ENCODE measurements at regions not wholly inside any gene's neighbourhood (a gene's known extent, or its start where the extent isn't known, plus 50 kb on each side); places are given as distances from the start of the nearest gene placed in this dataset.

DNA sequence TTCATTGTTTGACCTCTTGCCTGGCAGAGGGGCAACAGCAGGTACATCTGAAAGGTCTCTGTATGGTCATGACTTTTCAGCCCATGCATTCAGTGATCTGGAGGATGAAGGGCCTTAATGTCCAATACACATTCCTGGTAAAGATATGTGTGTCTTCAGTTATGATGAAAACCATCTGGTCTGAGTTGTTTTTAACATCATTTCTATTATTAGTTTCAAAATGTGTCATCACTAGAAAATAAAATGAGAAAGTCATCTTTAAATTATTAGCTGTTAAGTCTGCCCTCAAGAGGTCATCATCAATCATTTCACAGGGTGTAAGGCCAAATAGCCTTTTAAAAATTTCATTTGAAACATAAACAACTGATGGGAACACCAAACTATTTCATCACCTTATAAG lies 92.1 kb upstream of the PLSCR4 start:
- Histone ChIP-seq H3K27ac (ENCODE audit: extremely low read length, insufficient read depth, low read length) (no peak overlapping the region), H3K27me3 (ENCODE audit: control insufficient read depth in 1 of 2, insufficient read depth in 2 of 2, low read length in 2 of 2) (no peaks in the 10 kb centered on the region; a peak in 1 of 5 replicates), H3K9me3 (ENCODE audit: low read length) (no peaks in the 10 kb centered on the region), H2AFZ (ENCODE audit: low read length) (no peak overlapping the region), H3K4me3 (replicated peaks in 1 of 3; ENCODE audit: insufficient read depth in 1 of 3, low read depth in 2 of 3, low read length in 3 of 3) (no peak overlapping the region), H4K20me1 (ENCODE audit: insufficient read depth, low read length) (no peaks in the 10 kb centered on the region), H3K4me2 (ENCODE audit: low read depth, low read length) (no peak overlapping the region), H3K9ac (ENCODE audit: insufficient read depth, low read depth, low read length) (no peak overlapping the region), H3K4me1 (ENCODE audit: insufficient read depth, low read length) (no peaks in the 10 kb centered on the region), H3K79me2 (ENCODE audit: insufficient read depth, low read length) (no peaks in the 10 kb centered on the region), H3K36me3 (replicated peaks in 1 of 2; ENCODE audit: control insufficient read depth in 1 of 2, insufficient read depth in 2 of 2, low read length in 2 of 2) (no peaks in the 10 kb centered on the region)
- BruUV-seq (replicated peaks) = no TSS peak
- TF ChIP-seq, protein P1, sequence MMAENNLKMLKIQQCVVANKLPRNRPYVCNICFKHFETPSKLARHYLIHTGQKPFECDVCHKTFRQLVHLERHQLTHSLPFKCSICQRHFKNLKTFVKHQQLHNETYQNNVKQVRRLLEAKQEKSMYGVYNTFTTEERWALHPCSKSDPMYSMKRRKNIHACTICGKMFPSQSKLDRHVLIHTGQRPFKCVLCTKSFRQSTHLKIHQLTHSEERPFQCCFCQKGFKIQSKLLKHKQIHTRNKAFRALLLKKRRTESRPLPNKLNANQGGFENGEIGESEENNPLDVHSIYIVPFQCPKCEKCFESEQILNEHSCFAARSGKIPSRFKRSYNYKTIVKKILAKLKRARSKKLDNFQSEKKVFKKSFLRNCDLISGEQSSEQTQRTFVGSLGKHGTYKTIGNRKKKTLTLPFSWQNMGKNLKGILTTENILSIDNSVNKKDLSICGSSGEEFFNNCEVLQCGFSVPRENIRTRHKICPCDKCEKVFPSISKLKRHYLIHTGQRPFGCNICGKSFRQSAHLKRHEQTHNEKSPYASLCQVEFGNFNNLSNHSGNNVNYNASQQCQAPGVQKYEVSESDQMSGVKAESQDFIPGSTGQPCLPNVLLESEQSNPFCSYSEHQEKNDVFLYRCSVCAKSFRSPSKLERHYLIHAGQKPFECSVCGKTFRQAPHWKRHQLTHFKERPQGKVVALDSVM (CRISPR knock-in tag; IDR thresholded peaks at IDR 0.05) = no peak
- TF ChIP-seq FLYWCH1 (CRISPR knock-in tag; IDR thresholded peaks at IDR 0.05) (no peak), GABPA (IDR thresholded peaks at IDR 0.05; ENCODE audit: low read depth, low read length) (no peak), GABPA (CRISPR knock-in tag; IDR thresholded peaks at IDR 0.05; ENCODE audit: low read depth) (no peak)
- in situ Hi-C loops (cut with HindIII; ENCODE audit: extremely low pct_ligation_motif_present, low pct_unique_long_range_greater_than_20kb) = no loop called here
- FAIRE-seq (no peak), DNase-seq (ENCODE audit: low spot score) (no peak), ATAC-seq (no peak)
- CTCF ChIA-PET (ENCODE audit: low intra/inter-chr PET ratio, low total read pairs) = no interaction called here
- POLR2A ChIA-PET = no interaction called here
- intact Hi-C loops (cut with micrococcal nuclease; ENCODE audit: unreplicated experiment) = no loop called here

DNA sequence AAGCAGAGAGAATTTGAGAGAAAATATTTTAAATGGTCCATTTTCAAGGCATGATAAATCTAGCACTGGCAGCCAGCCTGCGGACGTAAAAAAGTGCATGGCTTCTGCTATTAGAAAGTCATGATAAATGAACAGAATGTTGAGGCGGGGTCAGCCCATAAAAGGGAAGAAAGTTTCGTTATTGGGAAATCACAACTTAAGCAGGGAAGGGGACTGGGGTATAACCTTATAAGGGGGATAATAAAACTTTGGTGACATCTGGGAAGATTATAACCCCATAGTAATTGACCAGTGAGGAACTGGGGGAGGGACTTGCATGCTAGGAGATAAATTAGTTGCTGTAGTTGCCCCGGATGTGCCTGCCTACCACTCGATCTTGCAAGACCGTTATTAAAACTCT lies 88.4 kb upstream of the PLSCR4 start:
- BruUV-seq (replicated peaks) = no TSS peak
- Histone ChIP-seq H3K9ac (ENCODE audit: insufficient read depth, low read depth, low read length) (no peak overlapping the region), H2AFZ (ENCODE audit: low read length) (no peak overlapping the region), H3K4me1 (ENCODE audit: insufficient read depth, low read length) (no peaks in the 10 kb centered on the region), H3K9me3 (ENCODE audit: low read length) (no peaks in the 10 kb centered on the region), H3K27ac (ENCODE audit: extremely low read length, insufficient read depth, low read length) (no peak overlapping the region), H3K4me2 (ENCODE audit: low read depth, low read length) (no peak overlapping the region), H3K79me2 (ENCODE audit: insufficient read depth, low read length) (no peaks in the 10 kb centered on the region), H3K36me3 (replicated peaks in 1 of 2; ENCODE audit: control insufficient read depth in 1 of 2, insufficient read depth in 2 of 2, low read length in 2 of 2) (no peaks in the 10 kb centered on the region), H4K20me1 (ENCODE audit: insufficient read depth, low read length) (no peaks in the 10 kb centered on the region), H3K27me3 (ENCODE audit: control insufficient read depth in 1 of 2, insufficient read depth in 2 of 2, low read length in 2 of 2) (no peaks in the 10 kb centered on the region; a peak in 1 of 5 replicates), H3K4me3 (replicated peaks in 1 of 3; ENCODE audit: insufficient read depth in 1 of 3, low read depth in 2 of 3, low read length in 3 of 3) (no peak overlapping the region)
- FAIRE-seq (no peak), DNase-seq (ENCODE audit: low spot score) (no peak), ATAC-seq (no peak)
- CTCF ChIA-PET (ENCODE audit: low intra/inter-chr PET ratio, low total read pairs) = no interaction called here
- WGBS (ENCODE audit: low lambda C conversion rate) = 14% methylated on average over 7 of the region's 7 CpGs
- intact Hi-C loops (cut with micrococcal nuclease; ENCODE audit: unreplicated experiment) = no loop called here
- in situ Hi-C loops (cut with HindIII; ENCODE audit: extremely low pct_ligation_motif_present, low pct_unique_long_range_greater_than_20kb) = loop anchor here (10.0 kb wide), 1 partner anchor 235 kb away; no protein-coding TSS in a partner anchor
- POLR2A ChIA-PET = no interaction called here
- no peak for TF ChIP-seq AHR (CRISPR knock-in tag; IDR thresholded peaks at IDR 0.05)
- no peak for TF ChIP-seq ZC3H4 (CRISPR knock-in tag; IDR thresholded peaks at IDR 0.05; ENCODE audit: borderline replicate concordance)
- TF ChIP-seq, protein P2, sequence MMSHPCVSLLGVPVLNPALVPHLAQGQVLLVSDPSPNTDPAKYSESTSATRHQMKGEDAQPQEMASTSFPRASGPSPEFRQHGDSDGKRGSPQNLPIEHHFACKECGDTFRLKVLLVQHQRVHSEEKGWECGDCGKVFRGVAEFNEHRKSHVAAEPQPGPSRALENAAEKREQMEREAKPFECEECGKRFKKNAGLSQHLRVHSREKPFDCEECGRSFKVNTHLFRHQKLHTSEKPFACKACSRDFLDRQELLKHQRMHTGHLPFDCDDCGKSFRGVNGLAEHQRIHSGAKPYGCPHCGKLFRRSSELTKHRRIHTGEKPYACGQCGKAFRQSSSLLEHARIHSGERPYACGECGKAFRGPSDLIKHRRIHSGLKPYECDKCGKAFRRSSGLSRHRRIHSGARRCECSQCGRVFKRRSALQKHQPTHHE (CRISPR knock-in tag; IDR thresholded peaks at IDR 0.05; ENCODE audit: borderline replicate concordance) = no peak
- TF ChIP-seq ZNF660 (CRISPR knock-in tag; IDR thresholded peaks at IDR 0.05; ENCODE audit: borderline replicate concordance, low read depth) = no peak
- TF ChIP-seq ZNF136 (CRISPR knock-in tag; IDR thresholded peaks at IDR 0.05; ENCODE audit: low read depth) = no peak
- no peak for TF ChIP-seq BORCS8-MEF2B (CRISPR knock-in tag; IDR thresholded peaks at IDR 0.05)
- TF ChIP-seq JUN (CRISPR knock-in tag; IDR thresholded peaks at IDR 0.05) = no peak
- TF ChIP-seq, protein P3, sequence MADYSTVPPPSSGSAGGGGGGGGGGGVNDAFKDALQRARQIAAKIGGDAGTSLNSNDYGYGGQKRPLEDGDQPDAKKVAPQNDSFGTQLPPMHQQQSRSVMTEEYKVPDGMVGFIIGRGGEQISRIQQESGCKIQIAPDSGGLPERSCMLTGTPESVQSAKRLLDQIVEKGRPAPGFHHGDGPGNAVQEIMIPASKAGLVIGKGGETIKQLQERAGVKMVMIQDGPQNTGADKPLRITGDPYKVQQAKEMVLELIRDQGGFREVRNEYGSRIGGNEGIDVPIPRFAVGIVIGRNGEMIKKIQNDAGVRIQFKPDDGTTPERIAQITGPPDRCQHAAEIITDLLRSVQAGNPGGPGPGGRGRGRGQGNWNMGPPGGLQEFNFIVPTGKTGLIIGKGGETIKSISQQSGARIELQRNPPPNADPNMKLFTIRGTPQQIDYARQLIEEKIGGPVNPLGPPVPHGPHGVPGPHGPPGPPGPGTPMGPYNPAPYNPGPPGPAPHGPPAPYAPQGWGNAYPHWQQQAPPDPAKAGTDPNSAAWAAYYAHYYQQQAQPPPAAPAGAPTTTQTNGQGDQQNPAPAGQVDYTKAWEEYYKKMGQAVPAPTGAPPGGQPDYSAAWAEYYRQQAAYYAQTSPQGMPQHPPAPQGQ (CRISPR knock-in tag; IDR thresholded peaks at IDR 0.05; ENCODE audit: borderline replicate concordance) = no peak
- TF ChIP-seq, protein P4, sequence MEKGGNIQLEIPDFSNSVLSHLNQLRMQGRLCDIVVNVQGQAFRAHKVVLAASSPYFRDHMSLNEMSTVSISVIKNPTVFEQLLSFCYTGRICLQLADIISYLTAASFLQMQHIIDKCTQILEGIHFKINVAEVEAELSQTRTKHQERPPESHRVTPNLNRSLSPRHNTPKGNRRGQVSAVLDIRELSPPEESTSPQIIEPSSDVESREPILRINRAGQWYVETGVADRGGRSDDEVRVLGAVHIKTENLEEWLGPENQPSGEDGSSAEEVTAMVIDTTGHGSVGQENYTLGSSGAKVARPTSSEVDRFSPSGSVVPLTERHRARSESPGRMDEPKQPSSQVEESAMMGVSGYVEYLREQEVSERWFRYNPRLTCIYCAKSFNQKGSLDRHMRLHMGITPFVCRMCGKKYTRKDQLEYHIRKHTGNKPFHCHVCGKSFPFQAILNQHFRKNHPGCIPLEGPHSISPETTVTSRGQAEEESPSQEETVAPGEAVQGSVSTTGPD (CRISPR knock-in tag; IDR thresholded peaks at IDR 0.05) = no peak
- no peak for TF ChIP-seq TSC22D2 (CRISPR knock-in tag; IDR thresholded peaks at IDR 0.05; ENCODE audit: borderline replicate concordance)
